ENCODE measurements at regions not wholly inside any gene's neighbourhood (a gene's known extent, or its start where the extent isn't known, plus 50 kb on each side); places are given as distances from the start of the nearest gene placed in this dataset.

GRCh38 chr13:71045101-71045500 lies 821.9 kb downstream of the DACH1 start:
- TF ChIP-seq POLR2A (IDR thresholded peaks at IDR 0.05; ENCODE audit: low read depth, low read length), result no peak
- no peak for TF ChIP-seq POLR2AphosphoS5 (IDR thresholded peaks at IDR 0.05; ENCODE audit: low read depth, low read length)

All from GM12891 (cell line).